DND-41 (cell line): ENCODE measurements at regions not wholly inside any gene's neighbourhood (a gene's known extent, or its start where the extent isn't known, plus 50 kb on each side); places are given as distances from the start of the nearest gene placed in this dataset.

Experiments
- CTCF ChIP-seq: IDR thresholded peaks from 2 replicates; pipeline ENCODE4 v1.5.1; 2012; ENCODE audit warnings: borderline replicate concordance, low read length, moderate library complexity, mild to moderate bottlenecking; ENCODE audit not compliant: poor library complexity, severe bottlenecking; ENCODE audit errors: extremely low read depth
- EZH2 ChIP-seq: IDR thresholded peaks from 3 replicates; pipeline ENCODE4 v1.6.1; 2012; ENCODE audit warnings: borderline replicate concordance, low read depth, mild to moderate bottlenecking, moderate library complexity, low read length, inconsistent platforms; ENCODE audit not compliant: severe bottlenecking

DNA sequence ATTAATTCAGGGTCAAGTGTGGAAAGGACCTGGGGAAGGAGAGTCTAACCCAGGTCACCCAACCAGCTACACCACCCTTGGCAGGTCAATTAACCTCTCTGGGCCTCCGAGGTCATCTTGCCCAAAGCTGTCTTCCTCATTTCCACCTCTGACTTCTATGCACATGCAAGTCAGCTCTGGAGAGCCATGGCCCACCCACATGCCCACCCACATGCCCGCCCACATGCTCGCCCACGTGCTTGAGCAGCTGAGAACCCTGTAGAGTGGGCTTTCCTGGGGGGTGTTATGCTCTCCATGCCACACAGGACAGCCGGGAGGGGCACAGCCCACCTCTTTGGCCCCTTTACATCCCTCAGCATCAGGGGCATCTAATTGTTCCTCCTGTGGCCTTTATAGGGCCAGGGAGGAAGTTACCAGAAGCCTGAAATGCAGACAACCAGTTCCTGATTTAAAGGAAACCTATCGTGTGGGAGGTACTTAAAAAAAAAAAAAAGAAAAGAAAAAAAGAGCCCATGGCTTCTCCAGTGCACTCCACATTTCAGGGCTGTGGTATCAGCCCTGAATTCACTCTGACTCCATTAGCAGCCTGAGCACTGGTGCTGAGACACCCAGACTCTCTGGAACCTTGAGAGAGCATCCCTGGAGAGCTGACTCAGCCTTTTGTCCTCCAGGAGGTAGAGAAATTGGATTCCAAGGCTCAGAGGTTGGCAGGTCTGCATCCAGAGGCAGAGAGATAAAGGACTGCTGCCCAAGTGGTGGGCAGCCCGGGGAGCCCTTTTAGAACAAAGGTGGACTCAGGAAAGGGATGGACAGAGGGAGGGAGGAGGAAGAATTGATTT is 176.2 kb upstream of the ZMIZ1 start:
- TF ChIP-seq EZH2 (no peak), CTCF (no peak)
